ENCODE measurements at regions not wholly inside any gene's neighbourhood (a gene's known extent, or its start where the extent isn't known, plus 50 kb on each side); places are given as distances from the start of the nearest gene placed in this dataset.
A peak's percentile ranks its signal among the peaks of the same experiment; 100 is the strongest.

DNA sequence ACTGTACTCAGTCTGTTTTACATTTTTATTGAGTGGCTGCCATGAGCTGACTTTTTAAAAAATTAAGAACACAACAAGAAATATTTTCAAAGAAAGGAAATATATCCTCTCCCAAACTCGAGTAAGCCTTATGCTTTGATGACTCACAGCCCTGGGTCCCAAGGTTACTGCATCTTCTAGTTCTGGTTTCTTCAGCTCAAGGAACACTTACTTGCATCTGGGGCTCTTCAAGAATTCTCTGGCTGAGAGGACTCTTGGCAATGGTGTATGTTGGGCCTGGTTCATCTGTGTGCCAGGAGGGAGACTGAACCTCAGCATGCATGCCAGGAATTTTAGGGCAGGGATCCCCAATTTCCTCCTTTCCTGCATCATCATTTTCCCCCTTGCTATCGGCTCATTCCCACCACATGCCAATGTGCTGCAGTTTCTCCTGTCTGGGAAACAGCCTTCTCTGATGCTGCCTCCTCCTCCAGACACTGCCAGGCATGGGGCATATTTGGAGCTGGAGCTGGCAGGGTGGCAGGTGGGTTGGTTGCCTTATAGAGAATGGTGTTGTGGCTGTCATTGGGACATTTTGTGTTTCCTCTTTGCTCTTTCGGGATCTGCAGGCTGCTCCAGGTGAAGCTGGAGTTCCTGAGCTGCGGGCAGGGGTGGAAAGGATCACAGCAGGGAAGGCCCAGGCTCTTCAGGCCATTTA lies 192.2 kb upstream of the HS6ST1 start:
- Histone ChIP-seq H3K4me3 (no peak overlapping the region), H3K27ac (no peak overlapping the region), H3K4me1 (no peaks in the 10 kb centered on the region), H3K36me3 (no peaks in the 10 kb centered on the region), H3K9me3 (peaks cover 0 to 4% (median 0%) of the 10 kb centered on the region in 4 donors), H3K27me3 (no peaks in the 10 kb centered on the region)
- 74 to 75% methylated on average over 4 of the region's 4 CpGs for WGBS, 2 donors
- no peak for DNase-seq (ENCODE audit: low spot score in 2 of 2)
- TF ChIP-seq EP300 (IDR thresholded peaks at IDR 0.05) (no peak), POLR2A (IDR thresholded peaks at IDR 0.05) (no peak)

DNA sequence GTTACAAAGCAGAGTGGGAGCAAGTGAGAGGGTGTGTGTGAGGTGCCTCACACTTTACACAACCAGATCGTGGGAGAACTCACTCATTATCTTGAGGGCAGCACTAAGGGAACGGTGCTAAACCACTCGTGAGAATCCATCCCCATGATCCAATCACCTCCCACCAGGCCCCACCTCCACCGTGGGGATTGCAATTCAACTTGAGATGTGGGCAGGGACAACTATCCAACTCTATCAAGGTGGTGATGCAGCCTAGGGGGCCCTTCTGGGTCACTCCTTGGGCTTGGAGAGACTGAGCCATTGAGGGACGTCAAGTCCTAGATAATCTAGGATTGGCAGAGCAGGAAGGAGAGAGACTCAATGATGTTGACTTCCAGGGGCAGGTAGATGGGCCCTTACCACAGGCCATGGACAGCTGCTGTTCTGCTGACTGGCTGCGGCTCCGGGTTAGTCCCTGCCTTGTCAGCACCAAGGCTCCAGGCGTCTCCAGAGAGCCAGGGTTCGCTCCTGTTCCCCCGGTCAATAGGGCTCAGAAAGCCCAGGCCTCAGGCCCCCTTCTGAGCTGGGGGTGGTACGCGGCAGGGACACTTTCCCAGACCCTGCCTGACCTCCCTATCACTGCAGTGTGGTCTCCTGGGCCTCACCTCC lies 193.2 kb upstream of the HS6ST1 start:
- Histone ChIP-seq H3K36me3 (no peaks in the 10 kb centered on the region), H3K4me3 (no peak overlapping the region), H3K9me3 (peaks cover 0 to 4% (median 0%) of the 10 kb centered on the region in 4 donors), H3K4me1 (no peaks in the 10 kb centered on the region), H3K27ac (no peak overlapping the region), H3K27me3 (no peaks in the 10 kb centered on the region)
- DNase-seq (ENCODE audit: low spot score in 2 of 2) = no peak
- 98% methylated on average over 9 to 12 of the region's 12 CpGs for WGBS, 2 donors
- TF ChIP-seq, protein P1, sequence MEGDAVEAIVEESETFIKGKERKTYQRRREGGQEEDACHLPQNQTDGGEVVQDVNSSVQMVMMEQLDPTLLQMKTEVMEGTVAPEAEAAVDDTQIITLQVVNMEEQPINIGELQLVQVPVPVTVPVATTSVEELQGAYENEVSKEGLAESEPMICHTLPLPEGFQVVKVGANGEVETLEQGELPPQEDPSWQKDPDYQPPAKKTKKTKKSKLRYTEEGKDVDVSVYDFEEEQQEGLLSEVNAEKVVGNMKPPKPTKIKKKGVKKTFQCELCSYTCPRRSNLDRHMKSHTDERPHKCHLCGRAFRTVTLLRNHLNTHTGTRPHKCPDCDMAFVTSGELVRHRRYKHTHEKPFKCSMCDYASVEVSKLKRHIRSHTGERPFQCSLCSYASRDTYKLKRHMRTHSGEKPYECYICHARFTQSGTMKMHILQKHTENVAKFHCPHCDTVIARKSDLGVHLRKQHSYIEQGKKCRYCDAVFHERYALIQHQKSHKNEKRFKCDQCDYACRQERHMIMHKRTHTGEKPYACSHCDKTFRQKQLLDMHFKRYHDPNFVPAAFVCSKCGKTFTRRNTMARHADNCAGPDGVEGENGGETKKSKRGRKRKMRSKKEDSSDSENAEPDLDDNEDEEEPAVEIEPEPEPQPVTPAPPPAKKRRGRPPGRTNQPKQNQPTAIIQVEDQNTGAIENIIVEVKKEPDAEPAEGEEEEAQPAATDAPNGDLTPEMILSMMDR (IDR thresholded peaks at IDR 0.05) = no peak
- TF ChIP-seq POLR2A (IDR thresholded peaks at IDR 0.05) (no peak), EP300 (IDR thresholded peaks at IDR 0.05) (no peak)

DNA sequence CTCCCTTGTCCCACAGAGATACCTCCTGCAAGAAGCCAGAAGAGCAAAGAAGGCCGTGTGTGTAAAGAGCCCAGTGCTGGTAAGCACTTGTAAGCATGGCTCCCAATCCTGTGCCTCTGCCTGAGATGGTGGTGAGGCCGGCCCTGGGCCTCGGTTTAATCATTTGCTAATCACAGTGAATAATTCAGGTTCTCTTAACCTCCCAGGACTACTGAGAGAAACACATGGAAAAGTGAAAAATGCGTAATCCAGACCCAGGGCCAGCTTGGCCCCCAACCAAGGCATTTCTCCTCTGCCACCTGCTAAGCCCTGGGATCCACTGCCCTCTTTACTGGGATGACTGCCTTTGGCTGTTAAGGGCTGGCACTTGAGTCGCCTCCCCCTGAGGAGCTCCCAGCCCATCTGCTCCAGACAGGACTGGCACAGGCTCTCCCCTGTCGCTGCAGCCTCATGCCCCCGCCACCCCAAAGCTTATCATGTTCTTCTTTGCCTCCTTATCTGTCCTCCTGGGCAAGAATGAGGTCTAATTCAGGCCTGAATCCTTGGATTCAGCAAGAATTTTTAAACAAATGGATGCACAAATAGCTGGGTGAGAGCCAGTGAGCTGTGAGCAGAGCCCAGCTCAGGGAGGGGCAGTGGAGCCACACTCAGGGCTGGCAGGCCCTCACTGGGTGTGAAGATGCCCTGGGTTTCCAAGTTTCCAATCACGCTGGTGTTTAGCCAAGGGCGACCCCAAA lies 193.9 kb upstream of the HS6ST1 start:
- Histone ChIP-seq H3K4me1 (no peaks in the 10 kb centered on the region), H3K4me3 (no peak overlapping the region), H3K27me3 (no peaks in the 10 kb centered on the region), H3K27ac (no peak overlapping the region), H3K36me3 (no peaks in the 10 kb centered on the region), H3K9me3 (peaks cover 0 to 4% (median 0%) of the 10 kb centered on the region in 4 donors)
- no peak for DNase-seq (ENCODE audit: low spot score in 2 of 2)
- TF ChIP-seq, protein P1 (IDR thresholded peaks at IDR 0.05) = no peak
- no peak for TF ChIP-seq EP300 (IDR thresholded peaks at IDR 0.05)
- no peak for TF ChIP-seq POLR2A (IDR thresholded peaks at IDR 0.05)
- WGBS, 2 donors = 93% methylated on average over 9 of the region's 9 CpGs

DNA sequence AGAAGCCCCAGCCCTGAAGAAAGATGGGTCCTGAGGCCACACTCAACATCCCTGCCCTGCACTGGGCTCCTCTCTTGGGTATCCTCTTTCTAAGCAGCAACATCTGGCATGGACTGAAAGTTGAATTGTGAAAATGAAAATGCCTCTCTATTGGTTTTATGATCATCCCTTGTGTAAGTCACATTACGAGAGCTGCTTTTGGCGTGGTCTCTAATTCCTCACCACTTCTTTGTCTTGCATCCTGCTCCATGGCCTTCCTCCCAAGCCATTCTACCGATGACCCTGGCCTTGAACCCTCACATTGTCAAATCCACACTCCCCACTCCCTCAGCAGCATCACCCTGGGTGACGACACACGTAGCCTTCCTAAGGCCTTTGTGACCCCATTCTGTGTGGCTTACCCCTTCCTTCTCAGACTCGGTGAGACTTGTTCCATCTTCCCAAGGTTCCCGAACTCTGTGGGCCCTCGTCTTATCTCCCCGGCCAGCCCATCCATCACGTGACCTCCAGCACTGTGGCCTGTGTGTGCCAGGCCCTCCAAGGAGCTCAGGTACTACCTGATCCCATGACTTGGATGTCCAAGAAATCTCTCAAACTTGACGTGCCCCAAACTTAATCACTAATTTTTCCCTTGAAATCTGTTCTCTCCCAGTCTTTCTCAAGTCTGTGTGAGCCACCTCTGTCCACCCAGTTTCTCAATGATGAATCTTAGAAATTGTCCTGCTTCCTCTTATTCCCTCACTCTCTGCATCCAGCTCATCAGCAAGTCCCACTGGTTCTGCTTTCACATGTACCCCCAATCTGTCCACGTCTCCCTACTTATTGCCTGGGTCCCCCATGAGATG lies 194.7 kb upstream of the HS6ST1 start:
- Histone ChIP-seq H3K9me3 (peaks cover 0 to 4% (median 0%) of the 10 kb centered on the region in 4 donors), H3K27me3 (no peaks in the 10 kb centered on the region), H3K36me3 (no peaks in the 10 kb centered on the region), H3K4me3 (no peak overlapping the region), H3K4me1 (no peaks in the 10 kb centered on the region), H3K27ac (no peak overlapping the region)
- 87 to 88% methylated on average over 12 of the region's 12 CpGs for WGBS, 2 donors
- TF ChIP-seq POLR2A (IDR thresholded peaks at IDR 0.05) = no peak
- TF ChIP-seq, protein P1 (IDR thresholded peaks at IDR 0.05) = no peak
- no peak for TF ChIP-seq EP300 (IDR thresholded peaks at IDR 0.05)
- no peak for DNase-seq (ENCODE audit: low spot score in 2 of 2)

DNA sequence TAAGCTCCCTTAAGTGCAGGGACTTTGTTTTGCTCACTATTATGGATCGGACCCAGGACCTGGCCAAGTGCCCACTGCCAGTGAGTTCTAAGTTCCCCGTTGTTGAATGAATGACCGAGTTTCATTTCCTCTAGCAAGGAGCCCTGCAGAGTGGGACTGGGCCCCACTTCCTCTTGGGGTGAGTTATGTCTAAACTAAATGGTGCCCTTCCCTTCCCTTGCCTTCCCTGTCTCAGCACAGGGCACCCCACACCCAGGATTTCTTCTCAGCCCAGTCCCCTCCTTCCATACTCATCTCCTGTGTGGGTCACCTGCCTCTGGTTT lies 195.3 kb upstream of the HS6ST1 start:
- WGBS, 2 donors = 62 to 64% methylated on average over 3 of the region's 3 CpGs
- no peak overlapping the region for H3K4me3 ChIP-seq
- no peaks in the 10 kb centered on the region for H3K4me1 ChIP-seq
- no peaks in the 10 kb centered on the region for H3K27me3 ChIP-seq
- no peaks in the 10 kb centered on the region for H3K36me3 ChIP-seq
- peak in 1 of 2 donors; percentile 15 for DNase-seq (ENCODE audit: low spot score in 2 of 2)
- peak in 1 of 2 donors; percentile 33 for TF ChIP-seq EP300 (IDR thresholded peaks at IDR 0.05)
- TF ChIP-seq POLR2A (IDR thresholded peaks at IDR 0.05) = no peak
- H3K9me3 ChIP-seq = no peaks in the 10 kb centered on the region
- H3K27ac ChIP-seq = no peak overlapping the region
